Parathyroid adenoma (tissue), 2 donors: ENCODE measurements at regions not wholly inside any gene's neighbourhood (a gene's known extent, or its start where the extent isn't known, plus 50 kb on each side); places are given as distances from the start of the nearest gene placed in this dataset.

ENCODE experiments used
- H2AFZ ChIP-seq: fragments of 300-600 bp; sonication (generic); one replicate; pipeline ENCODE4 v1.7.0; 2017; ENCODE audit warnings: antibody characterized with exemption, mild to moderate bottlenecking
- H3K27ac ChIP-seq: fragments of 300-600 bp; sonication (generic); one replicate; pipeline ENCODE4 v1.7.0; 2017
- H3K27me3 ChIP-seq: fragments of 300-600 bp; sonication (generic); one replicate; pipeline ENCODE4 v1.7.0; 2017; ENCODE audit warnings: low read length; ENCODE audit not compliant: control insufficient read depth, insufficient read depth
- H3K36me3 ChIP-seq: fragments of 300-600 bp; sonication (generic); one replicate; pipeline ENCODE4 v1.7.0; 2017; ENCODE audit warnings: low read length; ENCODE audit not compliant: control insufficient read depth, insufficient read depth
- H3K4me1 ChIP-seq: fragments of 300-600 bp; sonication (generic); one replicate; pipeline ENCODE4 v1.7.0; 2017; ENCODE audit warnings: control low read depth
- H3K4me2 ChIP-seq: fragments of 300-600 bp; sonication (generic); one replicate; pipeline ENCODE4 v1.7.0; 2017; ENCODE audit warnings: low read length
- H3K4me3 ChIP-seq: fragments of 300-600 bp; sonication (generic); one replicate; pipeline ENCODE4 v1.7.0; 2017; ENCODE audit warnings: low read depth, low read length
- H3K79me2 ChIP-seq: fragments of 300-600 bp; sonication (generic); one replicate; pipeline ENCODE4 v1.7.0; 2017; ENCODE audit warnings: control low read depth
- H3K9ac ChIP-seq: fragments of 300-600 bp; sonication (generic); one replicate; pipeline ENCODE4 v1.7.0; 2017; ENCODE audit warnings: mild to moderate bottlenecking
- H3K9me3 ChIP-seq: fragments of 300-600 bp; sonication (generic); one replicate; pipeline ENCODE4 v1.7.0; 2017; ENCODE audit warnings: low read length; ENCODE audit not compliant: control insufficient read depth
- TF ChIP-seq, protein P1 (sequence below): fragments of 300-600 bp; sonication (generic); IDR thresholded peaks from one replicate; pipeline ENCODE4 v1.7.0; 2017; ENCODE audit warnings: antibody characterized with exemption, mild to moderate bottlenecking
- donor health status: primary hyperparathyroidism.

DNA sequence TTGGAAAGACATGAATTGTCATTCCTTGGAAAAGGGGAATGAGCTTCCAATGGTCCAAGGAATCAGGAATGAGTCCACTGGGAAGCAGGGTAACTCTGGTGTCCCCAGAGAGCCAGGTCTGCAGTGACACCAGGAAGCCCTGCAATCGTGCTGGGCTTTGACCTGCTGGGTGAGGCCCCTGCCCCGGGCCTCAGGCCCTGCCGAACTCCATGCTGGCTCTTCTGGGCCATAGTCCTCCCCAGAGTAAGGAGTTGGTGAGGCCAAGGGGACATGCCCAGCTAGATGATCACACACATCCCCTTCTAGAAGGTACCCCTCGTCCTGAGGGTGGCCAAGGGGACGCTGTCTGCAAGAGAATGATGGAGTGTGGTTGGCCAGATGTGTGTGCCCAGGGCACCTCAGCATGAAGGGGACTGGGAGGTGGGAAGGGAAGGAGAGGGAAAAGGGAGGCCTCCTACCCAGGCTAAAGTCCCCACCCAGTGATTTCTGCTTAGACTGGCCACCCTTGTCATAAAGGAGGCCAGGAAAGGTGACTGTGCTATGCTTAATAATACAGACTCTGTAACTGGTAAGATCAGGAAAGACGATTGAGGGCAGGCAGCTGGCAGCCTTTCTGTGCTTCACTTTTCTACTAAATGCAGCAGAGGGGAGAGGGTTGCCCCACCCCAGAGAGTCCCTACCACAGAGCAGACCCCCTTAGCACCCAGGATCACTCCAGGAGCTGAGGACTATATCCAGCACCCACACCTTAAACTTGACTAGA is 119.3 kb downstream of the SNX5 start:
- Histone ChIP-seq H3K4me2 (no peak overlapping the region), H3K9ac (no peak overlapping the region), H3K9me3 (no peaks in the 10 kb centered on the region), H3K27ac (peak overlapping the region; percentile 22), H3K36me3 (no peaks in the 10 kb centered on the region), H2AFZ (no peak overlapping the region), H3K27me3 (no peaks in the 10 kb centered on the region), H3K79me2 (no peaks in the 10 kb centered on the region), H3K4me3 (no peak overlapping the region), H3K4me1 (peaks cover 2% of the 10 kb centered on the region)
- TF ChIP-seq, protein P1, sequence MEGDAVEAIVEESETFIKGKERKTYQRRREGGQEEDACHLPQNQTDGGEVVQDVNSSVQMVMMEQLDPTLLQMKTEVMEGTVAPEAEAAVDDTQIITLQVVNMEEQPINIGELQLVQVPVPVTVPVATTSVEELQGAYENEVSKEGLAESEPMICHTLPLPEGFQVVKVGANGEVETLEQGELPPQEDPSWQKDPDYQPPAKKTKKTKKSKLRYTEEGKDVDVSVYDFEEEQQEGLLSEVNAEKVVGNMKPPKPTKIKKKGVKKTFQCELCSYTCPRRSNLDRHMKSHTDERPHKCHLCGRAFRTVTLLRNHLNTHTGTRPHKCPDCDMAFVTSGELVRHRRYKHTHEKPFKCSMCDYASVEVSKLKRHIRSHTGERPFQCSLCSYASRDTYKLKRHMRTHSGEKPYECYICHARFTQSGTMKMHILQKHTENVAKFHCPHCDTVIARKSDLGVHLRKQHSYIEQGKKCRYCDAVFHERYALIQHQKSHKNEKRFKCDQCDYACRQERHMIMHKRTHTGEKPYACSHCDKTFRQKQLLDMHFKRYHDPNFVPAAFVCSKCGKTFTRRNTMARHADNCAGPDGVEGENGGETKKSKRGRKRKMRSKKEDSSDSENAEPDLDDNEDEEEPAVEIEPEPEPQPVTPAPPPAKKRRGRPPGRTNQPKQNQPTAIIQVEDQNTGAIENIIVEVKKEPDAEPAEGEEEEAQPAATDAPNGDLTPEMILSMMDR, result no peak

DNA sequence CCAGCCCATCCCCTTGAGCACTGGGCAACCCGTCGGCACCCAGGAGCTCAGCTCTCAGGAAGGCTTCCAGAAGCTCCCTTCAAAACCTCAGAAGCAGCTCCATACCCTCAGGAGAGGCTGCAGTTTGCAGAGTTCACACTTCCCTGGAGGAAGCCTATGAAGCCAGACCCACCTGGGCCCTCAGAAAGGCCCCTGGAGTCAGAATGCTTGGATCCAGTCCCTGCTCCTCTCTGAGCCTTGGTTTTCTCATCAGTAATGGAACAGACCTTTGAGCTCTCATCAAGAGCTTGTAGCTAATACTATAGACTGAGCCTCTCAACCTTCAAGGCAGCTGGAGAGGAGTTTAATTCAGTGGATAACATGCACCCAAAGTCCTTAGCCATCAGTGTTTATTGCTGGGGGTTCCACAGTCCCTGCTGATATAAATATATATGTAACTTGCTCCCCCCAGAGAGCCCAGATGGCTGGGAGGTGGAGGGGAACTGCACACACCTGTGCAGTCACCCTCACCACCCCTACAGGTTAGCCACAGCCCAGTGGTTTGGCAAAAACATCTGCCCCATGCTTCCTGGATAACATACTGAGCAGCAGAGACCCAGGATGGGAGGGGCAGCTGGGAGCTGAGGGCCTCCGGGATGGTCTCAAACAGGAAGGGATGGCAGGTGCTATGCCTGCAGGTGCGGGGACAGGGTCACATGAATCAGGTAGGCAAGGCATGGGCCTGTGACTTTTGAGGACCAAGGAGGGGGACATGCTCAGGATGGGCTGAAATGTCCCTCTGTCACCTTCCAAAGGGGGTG is 120.1 kb downstream of the SNX5 start:
- Histone ChIP-seq H3K9me3 (no peaks in the 10 kb centered on the region), H3K9ac (no peak overlapping the region), H2AFZ (no peak overlapping the region), H3K79me2 (no peaks in the 10 kb centered on the region), H3K4me1 (no peaks in the 10 kb centered on the region), H3K27me3 (no peaks in the 10 kb centered on the region), H3K27ac (no peak overlapping the region), H3K36me3 (no peaks in the 10 kb centered on the region), H3K4me2 (no peak overlapping the region), H3K4me3 (no peak overlapping the region)
- TF ChIP-seq, protein P1, result no peak

DNA sequence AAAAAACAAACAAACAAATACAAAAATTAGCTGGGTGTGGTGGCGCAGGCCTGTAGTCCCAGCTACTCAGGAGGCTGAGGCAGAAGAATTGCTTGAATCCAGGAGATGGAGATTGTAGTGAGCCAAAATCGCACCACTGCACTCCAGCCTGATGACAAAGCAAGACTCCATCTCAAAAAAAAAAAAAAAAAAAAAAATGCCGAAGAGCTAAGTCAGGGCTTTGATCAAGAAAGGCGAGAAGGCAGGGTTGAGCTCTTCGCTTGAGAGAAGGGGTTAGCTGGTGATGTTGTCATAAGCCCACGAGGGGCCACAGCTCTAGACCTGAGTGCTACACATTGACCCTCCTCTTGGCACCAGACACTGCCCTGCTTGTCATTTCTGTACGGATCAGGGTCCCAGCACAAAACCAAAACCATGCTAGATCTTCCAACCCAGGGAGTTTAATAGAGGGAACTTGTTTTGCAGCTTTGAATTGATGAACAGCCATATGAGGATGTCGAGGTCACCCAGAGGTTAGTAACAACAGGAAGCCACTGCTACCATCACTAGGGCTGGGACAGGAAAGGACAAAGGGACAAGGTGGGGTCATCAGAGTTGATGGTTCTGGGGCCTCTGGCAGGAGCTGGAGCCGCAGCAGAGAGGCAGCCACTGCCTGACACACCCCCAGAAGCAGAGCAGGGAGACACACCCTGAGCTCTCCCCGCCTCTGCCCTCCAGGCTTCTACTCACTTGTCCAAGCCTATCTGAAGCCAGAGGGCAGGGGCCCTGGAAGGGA is 122.7 kb downstream of the SNX5 start:
- no peak overlapping the region for H3K4me2 ChIP-seq
- TF ChIP-seq, protein P1, result no peak
- H3K27ac ChIP-seq, result no peak overlapping the region
- H3K36me3 ChIP-seq, result no peaks in the 10 kb centered on the region
- no peaks in the 10 kb centered on the region for H3K9me3 ChIP-seq
- H3K9ac ChIP-seq, result no peak overlapping the region
- no peaks in the 10 kb centered on the region for H3K79me2 ChIP-seq
- H3K4me3 ChIP-seq, result no peak overlapping the region
- no peak overlapping the region for H2AFZ ChIP-seq
- no peaks in the 10 kb centered on the region for H3K4me1 ChIP-seq
- H3K27me3 ChIP-seq, result no peaks in the 10 kb centered on the region

DNA sequence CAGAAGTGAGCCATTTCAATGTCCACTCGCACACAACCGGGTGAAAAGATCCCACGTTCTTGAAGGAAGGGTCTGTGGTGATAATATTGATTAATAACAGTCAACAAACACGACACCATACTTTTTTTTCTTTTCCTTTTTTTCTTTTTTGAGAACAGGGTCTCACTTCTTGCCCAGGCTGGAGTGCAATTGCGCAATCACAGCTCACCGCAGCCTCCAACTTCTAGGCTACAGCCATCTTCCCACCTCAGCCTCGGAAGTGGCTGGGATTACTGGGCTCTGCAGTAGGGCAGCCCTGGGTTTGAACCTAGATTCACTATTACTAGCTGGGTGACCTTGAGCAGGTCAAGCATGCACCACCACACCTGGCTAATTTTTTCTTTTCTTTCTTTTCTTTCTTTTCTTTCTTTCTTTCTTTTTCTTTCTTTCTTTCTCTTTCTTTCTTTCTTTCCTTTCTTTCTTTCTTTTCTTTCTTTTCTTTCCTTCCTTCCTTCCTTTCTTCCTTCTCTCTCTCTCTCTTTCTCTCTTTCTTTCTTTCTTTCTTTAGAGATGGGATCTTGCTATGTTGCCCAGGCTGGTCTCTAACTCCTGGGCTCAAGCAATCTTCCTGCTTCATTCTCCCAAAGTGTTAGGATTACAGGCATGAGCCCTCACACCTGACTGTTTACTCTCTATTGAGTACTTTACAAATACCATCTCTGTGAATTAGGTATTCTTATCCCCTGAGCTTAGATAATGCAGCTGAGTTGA is 123.9 kb downstream of the SNX5 start:
- no peaks in the 10 kb centered on the region for H3K4me1 ChIP-seq
- H2AFZ ChIP-seq, result no peak overlapping the region
- no peaks in the 10 kb centered on the region for H3K79me2 ChIP-seq
- no peaks in the 10 kb centered on the region for H3K36me3 ChIP-seq
- H3K27me3 ChIP-seq, result no peaks in the 10 kb centered on the region
- no peak overlapping the region for H3K4me3 ChIP-seq
- no peak overlapping the region for H3K9ac ChIP-seq
- H3K9me3 ChIP-seq, result no peaks in the 10 kb centered on the region
- H3K27ac ChIP-seq, result no peak overlapping the region
- TF ChIP-seq, protein P1, result no peak
- no peak overlapping the region for H3K4me2 ChIP-seq
